Activated CD4-positive, alpha-beta T cell treated with anti-CD3 and anti-CD28 coated beads for 24 hours (primary cell): ENCODE measurements at regions not wholly inside any gene's neighbourhood (a gene's known extent, or its start where the extent isn't known, plus 50 kb on each side); places are given as distances from the start of the nearest gene placed in this dataset.
"Not testable (repeated sequence)": the region's sequence is repeated elsewhere in the genome, so short reads cannot be mapped to it uniquely, and the experiment has no call there.

Experiments used
- DNase-seq, 2 donors: peaks; one replicate each; pipeline ENCODE4 v3.0.0-alpha.2; 2020; ENCODE audit warnings: low read depth in 2 of 2

DNA sequence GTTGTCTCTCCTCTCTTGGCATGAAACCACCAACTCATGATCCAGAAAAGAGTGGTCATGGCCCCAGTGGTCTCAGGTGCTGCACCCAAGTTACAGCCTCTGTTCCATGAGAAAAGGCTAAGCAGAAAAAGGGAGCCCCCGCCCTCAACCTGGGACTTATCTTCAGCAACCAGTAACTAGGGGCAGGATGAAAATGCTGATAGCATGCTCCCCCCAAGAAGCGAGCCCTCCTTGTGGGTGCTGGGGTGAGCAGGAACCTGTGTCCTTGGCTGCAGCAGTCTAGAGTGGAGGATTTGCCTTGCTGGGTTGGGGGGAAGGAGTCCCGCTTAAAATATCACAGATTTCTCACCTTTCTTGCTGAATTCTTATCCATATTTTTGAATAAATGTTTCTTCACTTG, 490.0 kb downstream of the SUCLG1 start:
- no peak for DNase-seq

DNA sequence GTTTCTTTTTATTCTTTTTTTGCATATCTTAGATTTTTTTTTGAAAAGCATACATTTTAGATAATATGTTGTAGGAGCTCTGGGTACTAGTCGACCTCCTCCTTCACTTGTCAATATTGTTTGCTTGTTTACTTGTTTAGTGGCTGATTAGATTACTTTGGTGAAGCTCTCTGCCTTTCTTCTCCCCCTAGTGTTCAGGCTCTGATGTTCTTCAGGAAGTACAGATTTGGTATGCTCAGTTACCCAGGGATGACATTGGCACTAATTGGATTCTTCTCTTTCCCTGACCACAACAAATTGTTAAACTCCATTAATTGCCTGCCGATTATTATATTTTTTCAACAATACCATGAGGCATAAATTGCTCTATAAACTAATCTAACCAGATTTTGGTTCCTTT, 491.2 kb downstream of the SUCLG1 start:
- DNase-seq = no peak

DNA sequence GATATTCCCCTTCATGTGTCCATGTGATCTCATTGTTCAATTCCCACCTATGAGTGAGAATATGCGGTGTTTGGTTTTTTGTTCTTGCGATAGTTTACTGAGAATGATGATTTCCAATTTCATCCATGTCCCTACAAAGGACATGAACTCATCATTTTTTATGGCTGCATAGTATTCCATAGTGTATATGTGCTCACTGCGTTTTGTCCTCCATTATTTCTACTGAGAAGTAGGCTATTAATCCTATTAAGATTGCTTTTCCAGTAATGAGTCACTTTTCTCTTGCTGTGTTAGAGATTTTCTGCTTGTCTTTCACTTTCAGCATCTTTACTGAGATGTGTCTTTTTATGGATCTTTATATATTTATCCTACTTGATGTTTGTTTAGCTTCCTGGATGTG, 492.1 kb downstream of the SUCLG1 start:
- DNase-seq = not testable (repeated sequence)

DNA sequence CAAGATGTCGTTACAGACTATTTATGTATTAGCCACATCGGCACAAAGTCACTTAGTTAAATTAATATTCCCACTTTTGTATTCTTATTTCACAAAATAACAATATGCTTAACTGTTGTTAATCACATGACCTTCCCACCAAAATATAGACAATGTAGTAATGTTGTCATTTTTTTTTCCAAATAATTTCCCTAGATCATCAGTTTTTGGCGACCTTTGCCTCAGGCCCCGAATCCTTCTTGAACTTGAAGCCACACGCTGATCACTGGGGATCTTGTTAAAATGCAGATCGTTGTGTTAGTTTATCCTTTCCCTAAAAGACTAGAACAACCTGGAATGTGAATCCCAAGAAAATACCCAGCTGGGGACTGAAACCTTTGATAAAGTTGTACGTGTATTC, 497.6 kb downstream of the SUCLG1 start:
- DNase-seq = no peak

DNA sequence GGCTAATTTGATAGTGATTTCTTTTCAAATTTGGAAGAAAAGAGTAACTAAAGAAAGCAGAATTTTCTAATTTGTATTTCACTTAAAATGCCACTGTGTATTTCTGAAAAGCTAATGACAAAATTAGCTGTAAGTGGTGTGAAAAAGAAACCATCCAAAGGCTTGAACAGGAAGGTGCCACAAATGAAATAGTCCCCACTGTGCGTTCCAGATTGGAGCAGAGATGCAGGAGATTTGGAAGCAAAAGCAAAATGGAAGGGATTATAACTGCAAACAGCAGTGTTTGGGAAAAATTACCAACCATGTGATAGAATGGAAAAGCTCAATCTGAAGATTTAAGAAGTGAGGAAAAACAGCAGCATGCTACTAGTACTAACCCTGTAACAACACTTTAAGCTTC, 498.7 kb downstream of the SUCLG1 start:
- no peak for DNase-seq

DNA sequence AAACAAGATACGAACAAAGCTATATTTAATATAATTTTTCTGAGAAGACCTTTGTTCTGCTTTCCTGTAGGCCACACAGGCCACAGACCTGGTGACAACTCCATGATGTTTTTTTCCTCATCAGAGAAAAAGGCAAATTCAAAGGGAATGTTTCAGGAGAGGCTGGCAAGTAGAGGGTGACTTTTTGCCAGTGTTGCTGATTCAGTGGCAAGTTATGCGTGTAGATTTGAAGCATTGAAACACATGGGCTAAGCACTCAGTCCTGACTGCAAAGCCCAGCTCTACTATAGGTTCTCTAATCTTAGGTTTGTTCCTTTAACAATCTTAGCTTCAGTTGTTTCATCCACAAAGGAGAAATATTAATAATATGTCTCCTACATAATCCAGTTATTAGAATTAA, 499.8 kb downstream of the SUCLG1 start:
- DNase-seq = no peak

DNA sequence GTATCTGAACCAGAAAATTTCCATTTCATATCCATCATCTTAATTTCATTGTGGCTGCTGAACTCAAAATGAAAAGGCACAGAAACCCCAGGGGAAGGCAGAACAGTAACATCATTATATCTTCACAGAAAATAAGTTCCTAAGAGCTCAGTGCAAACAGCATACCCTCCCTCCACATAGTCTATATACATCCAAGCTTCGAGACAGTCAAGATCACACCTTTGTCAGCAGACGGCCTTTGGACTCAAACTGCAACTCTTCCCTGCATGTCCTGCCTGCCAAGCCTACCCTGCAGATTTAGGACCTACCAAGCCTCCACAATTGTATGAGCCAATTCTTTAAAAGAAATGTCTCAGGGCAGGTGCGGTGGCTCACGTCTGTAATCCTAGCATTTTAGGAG, 502.1 kb downstream of the SUCLG1 start:
- no peak for DNase-seq

DNA sequence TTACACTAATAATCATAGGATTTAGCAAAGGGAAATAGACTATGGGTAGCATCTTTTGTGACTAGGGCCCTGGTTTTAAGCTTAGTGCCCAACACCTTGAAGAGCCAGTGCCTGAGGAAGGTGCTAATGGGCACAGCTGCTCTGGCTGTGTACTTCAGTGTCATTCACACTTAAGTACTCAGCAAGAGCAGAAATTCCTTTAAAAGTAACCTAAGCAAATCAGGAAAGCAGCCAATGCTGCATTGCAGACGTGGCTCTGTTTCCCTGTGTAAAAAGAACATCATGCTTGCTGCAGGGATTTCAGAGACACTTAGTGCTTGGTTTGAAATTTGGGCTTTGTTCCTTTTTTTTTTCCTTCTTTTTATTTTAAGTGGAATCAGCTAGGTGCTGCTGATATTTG, 505.4 kb downstream of the SUCLG1 start:
- DNase-seq = no peak

DNA sequence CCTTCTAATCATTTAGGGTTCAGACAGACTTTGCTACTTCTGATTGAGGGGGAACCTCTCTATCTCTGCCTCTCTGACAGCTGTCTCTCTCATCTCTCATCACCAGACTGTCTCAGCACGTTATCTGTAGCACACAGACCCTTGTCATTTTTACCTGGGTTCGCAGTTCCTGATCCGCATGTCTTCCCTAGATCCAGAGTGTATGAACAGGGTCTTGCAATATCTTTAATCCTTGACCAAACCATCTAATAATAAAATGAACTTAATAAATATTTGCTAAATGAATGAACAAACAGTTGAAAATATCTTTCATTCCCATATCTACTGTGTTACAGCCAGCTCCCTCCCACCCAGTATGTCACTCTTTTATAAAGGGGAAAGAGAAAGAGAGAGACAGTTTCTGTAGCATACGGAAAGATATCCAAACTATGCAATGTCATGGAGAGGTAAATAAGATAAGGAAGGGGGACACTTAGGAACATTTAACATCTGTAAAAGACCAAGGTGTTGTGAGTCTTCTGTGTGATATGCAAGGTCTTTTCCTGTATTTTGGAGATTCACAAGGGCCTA, 507.6 kb downstream of the SUCLG1 start:
- no peak for DNase-seq

DNA sequence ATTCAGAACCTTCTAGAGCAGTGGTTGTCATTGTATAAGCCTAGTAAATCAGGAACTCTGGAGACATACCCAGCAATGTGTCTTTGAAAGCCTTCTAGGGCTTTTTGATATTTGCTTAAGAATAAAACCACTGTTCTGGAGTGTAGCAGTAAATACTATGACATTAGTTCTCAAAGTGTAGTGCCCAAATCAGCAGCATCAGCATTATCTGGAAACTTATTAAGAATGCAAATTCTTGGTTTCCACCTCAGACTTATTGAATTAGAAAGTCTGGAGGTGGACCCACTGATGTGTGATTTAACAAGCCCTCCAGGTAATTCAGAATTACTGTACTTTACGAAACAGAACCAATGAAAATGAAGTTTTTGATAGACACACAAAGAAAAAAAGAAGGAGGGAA, 509.7 kb downstream of the SUCLG1 start:
- DNase-seq = no peak

DNA sequence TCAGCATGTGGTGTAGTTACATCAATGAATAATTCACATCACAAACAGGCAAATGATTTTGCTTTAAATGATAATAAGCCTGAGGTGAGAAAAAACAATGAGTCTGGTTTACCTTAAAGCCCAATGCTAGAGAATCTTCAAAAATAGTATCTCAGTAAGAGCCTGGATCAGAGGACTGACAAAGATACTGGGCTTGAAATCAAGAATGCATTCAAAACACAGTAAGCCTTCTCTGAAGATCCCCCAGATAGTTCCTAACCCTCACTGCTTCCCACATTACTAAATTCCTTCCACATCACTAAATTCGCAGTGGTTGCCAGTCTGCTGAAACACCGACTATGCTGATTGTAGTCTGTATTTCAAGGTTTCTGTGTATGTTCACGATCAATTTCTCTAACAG, 514.9 kb downstream of the SUCLG1 start:
- no peak for DNase-seq

DNA sequence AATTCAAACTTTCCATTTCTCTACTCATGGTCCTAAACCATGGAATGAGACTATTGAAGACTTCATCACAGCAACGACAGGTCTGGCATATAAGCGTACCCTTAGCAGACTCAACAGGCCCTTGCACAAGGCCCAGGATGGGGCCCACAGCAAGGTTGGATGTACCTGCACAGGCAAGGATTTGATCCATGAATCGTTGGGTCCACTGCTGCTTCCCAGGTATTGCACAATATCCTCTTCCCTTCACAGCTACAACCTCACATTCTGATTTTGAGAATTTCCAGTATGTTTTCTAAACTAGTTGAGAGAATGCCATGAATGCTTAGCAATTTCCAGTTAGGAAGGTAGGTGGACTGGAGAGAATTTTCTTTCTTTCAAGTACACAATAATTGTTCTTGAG, 515.8 kb downstream of the SUCLG1 start:
- DNase-seq = no peak

DNA sequence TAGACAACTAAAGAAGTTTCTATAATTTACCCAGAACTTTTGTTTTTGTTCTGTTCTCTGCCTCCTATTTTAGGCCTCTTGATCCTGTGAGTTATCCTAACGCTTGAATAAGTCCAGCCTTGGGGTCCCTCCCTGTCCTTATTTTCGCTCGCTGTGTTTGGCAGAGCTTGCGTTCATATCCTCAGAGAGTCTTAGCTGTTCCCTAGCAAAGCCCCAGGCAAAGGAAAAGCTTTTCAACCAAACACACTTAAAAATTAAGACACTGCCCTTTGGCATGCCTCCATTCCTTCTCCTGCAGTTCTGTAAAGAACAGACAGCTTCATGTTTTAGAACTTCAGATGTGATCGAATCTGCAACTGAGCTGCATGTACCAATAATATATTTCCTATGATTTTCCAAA, 517.2 kb downstream of the SUCLG1 start:
- DNase-seq = no peak

DNA sequence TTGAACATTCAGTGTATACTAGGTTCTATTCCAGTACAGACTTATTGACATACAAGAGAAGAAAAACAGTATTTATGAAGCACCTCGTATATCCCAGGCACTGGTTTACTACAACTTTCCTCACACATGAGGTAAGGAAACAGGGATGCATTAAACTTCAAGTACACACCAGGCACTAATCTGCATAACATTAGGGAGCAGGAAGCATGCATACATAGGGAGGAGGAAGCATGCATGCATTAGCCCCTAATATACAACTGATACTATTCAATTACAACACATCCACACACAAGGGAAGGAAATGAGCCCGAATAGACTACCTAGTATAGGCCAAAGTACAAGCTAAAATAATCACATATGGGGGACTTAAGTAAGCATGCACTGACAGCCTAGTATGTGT, 525.3 kb downstream of the SUCLG1 start:
- no peak for DNase-seq

DNA sequence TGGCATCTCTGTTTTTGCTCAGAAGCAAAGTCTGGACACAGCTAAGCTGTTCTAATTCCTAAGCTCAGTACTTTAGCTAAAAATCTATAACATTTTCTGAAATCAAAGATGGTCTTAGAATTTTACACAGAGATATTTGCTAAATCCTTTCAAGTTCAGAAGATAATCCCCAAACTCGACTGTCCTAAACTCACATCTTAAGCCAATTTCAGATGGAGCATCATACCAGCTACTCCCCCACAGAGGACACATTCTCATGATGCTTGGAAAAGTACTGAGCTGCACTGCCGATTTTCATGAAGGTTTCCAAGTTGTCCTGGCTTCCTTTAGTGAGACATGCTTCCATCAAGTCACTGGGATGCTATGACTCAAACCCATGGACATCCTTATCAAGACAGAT, 535.5 kb downstream of the SUCLG1 start:
- DNase-seq = no peak

DNA sequence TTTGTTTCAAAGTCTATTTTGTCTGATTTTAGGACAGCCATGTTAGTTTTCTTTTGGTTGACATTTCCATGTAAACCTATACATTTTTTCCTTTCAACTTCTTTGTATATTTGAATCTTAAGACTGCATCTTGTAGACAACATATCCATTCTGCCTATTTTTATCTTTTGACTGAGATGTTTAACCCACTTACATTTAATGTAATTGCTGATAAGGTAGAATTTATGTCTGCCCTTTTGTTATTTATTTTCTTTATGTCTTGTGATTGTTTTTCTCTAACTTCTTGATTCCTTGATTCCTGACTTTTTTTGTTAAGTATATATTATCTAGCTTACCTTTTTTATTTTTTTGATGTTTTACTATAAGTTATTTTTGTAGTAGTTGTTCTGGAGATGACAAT, 542.5 kb downstream of the SUCLG1 start:
- DNase-seq = no peak

DNA sequence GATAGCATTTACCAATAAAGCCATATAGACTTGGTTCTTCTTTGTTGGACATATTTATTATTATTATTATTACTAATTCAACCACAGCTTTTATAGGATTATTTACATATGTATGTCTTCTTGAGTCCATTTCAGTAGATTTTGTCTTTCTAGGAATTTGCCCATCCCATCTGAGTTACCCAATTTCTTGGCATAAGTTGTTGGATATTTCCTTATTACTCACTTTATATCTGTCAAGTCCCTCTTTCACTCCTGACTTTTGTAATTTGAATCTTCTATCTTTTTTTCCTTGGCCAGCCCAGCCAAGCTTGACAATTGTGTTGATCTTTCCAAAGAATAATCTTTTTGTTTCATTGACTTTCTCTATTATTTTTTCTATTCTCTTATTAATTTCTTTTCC, 543.7 kb downstream of the SUCLG1 start:
- no peak for DNase-seq

DNA sequence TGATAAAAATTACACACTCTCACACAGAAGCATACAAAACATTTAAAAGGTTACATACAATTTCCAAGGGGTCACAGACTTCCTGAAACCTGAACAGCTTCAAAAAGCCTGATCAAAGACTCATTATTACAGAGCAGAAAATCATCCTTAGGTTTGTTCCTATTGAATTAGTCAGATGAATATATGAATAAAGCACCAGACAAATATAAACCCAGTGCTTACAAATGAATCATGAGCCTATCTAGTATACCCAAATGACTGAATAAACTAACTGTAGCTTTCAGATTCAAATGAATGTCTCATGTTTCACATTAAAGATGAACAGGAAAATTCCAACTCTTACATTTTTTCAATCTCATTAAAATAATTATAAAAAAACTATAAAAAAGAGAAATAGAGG, 550.3 kb downstream of the SUCLG1 start:
- no peak for DNase-seq

DNA sequence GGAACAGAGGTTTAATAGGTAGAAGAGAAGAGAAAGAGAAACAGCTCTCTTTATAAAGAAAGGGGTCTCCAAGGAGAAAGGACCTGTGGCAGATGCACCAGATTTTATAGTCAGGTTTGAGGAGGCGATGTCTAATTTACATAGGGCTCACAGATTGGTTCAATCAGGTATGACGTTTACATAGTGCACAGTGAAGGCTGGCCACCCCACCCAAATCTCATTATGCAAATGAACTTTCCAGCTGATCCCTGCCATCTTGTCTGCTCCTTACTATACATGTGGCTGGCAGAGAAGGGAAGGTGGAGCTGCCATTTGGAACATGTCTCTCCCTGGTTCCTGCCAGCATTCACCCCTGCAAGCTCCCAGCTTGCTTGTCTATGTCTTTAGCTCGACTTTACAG, 557.8 kb downstream of the SUCLG1 start:
- DNase-seq = no peak

DNA sequence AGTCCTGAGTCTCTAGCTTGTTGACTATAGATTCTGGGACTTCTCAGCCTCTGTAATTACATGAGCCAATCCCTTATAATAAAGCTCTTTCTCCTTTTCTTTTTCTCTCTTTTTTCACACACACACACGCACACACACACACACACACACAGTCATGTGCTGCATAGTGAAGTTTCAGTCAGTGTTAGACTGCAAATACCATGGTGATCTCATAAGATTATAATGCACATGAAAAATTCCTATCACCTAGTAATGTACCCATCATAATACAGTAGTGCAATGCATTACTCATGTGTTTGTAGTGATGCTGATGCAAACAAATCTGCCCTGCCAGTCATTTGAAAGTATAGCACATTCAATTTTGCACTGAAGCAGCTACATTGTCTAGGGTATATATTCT, 558.2 kb downstream of the SUCLG1 start:
- no peak for DNase-seq

DNA sequence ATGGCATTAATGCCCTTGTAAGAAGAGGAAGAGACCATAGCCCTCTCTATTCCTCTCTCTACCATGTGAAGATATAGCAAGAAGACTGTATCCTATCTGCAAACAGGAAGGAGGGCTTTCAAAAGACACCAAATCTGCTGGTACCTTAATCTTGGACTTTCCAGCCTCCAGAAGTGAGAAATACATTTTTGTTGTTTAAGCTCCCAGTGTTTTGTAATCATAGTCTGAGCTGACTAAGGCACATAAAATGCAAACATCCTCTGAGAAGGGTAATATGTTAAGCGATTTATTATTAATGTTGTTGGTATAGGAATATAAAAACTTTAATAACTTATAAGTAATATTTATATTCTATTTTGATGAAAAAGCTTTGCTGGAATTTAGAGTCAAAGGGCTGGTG, 559.8 kb downstream of the SUCLG1 start:
- DNase-seq = no peak

DNA sequence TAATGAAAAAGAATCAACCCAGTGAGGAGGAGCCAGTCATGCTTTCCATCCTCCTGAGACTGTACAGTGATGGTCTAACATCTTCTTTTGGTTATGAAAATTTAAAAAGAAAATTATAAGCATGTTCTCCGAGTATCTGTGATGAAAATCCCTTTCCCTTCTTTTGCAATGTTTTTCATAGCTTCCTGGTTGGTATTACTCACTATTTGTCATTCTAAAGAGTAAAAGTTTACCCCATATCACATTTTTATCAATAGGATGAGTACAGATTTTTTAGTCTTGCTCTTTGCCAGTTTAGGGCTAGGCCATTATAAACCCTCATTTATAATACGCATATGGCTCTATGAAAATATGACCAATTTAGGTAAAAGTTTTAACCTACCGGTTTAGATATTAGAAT, 564.1 kb downstream of the SUCLG1 start:
- no peak for DNase-seq

DNA sequence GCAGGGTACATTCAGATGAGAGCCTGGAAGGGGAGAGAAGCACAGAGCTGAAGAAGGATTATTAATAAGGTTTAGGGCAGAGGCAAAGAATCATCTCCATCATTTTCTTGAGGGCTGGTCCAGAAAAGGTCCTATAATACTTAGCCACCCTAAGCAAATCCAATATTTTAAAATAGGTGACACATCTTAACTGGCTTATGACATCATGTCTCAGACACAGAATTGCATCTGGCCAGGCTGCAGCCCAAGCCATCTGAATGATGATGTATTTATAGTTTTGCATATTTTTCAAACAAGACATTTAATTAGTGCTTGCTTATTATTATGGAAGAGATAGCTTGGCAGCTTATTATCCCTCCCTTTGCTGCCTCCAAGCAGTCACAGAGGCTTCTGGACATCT, 571.3 kb downstream of the SUCLG1 start:
- no peak for DNase-seq

DNA sequence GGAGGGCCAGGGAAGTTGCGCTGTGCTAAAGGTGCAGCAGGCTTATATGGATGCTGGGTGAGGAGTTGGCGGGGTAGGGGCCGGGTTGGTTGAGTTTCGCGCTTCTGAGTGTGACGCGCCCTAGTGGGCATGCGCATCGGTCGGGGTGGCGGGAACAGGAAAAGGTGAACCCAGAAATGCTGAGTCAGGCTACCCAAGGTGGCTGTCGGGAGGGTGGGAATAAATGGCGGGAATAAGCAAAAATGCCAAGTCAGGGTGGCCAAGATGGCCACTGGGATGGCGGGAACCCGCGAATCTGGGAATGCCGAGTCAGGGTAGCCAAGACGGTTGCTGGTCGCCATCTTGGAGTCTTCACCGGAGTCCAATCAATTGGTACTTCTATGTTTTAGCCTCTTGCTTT, 580.0 kb downstream of the SUCLG1 start:
- no peak for DNase-seq

DNA sequence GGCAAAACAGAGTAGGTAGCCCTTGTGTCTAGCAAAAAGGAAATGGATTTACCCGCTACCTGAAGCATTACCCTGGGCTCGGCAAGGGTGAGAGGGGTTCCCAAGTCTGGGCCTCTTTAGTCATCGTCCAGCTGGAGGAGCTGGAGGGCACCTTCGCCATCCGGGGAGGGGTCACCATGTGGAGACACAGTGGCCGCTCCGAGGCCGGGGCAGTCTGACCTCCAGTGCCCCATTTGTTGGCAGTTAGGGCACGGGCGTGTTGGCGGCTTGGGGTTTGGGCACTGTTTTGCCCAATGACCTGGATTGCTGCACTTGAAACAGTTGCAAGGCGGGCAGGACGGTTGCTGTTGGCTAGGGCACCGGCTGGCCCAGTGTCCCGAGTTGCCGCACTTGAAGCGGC, 581.8 kb downstream of the SUCLG1 start:
- not testable (repeated sequence) for DNase-seq
